DND-41 (cell line): ENCODE measurements at regions not wholly inside any gene's neighbourhood (a gene's known extent, or its start where the extent isn't known, plus 50 kb on each side); places are given as distances from the start of the nearest gene placed in this dataset.

Source experiments
- CTCF ChIP-seq: IDR thresholded peaks from 2 replicates; pipeline ENCODE4 v1.5.1; 2012; ENCODE audit warnings: borderline replicate concordance, low read length, moderate library complexity, mild to moderate bottlenecking; ENCODE audit not compliant: poor library complexity, severe bottlenecking; ENCODE audit errors: extremely low read depth
- EZH2 ChIP-seq: IDR thresholded peaks from 3 replicates; pipeline ENCODE4 v1.6.1; 2012; ENCODE audit warnings: borderline replicate concordance, low read depth, mild to moderate bottlenecking, moderate library complexity, low read length, inconsistent platforms; ENCODE audit not compliant: severe bottlenecking

GRCh38 chr20:23240519-23240918, 110.1 kb upstream of the NXT1 start:
- no peak for TF ChIP-seq EZH2
- TF ChIP-seq CTCF, result no peak
